Thoracic aorta (tissue), 2 donors: ENCODE measurements at regions not wholly inside any gene's neighbourhood (a gene's known extent, or its start where the extent isn't known, plus 50 kb on each side); places are given as distances from the start of the nearest gene placed in this dataset.

Experiments used
- ATAC-seq: fragments of 150-250 bp; one replicate; pipeline ENCODE4 v1.8.0; 2017; ENCODE audit warnings: low read depth; ENCODE audit not compliant: insufficient number of reproducible peaks, low FRiP score
- DNase-seq: peaks from one replicate; pipeline ENCODE4 v3.0.0-alpha.2; 2020; ENCODE audit warnings: low spot score
- H3K27ac ChIP-seq, 2 donors: fragments of 200-600 bp; sonication (generic); 1 replicate in 1 of 2; 2 replicates in 1 of 2; pipeline ENCODE4 v1.5.1; 2016; ENCODE audit warnings: mild to moderate bottlenecking in 2 of 2, moderate library complexity in 2 of 2
- H3K27me3 ChIP-seq: fragments of 200-600 bp; sonication (generic); replicated peaks from 2 replicates; pipeline ENCODE4 v1.6.0; 2016; ENCODE audit warnings: mild to moderate bottlenecking; ENCODE audit not compliant: insufficient read depth
- H3K36me3 ChIP-seq: fragments of 200-600 bp; sonication (generic); one replicate; pipeline ENCODE4 v1.5.1; 2016
- H3K4me1 ChIP-seq, 2 donors: fragments of 200-600 bp; sonication (generic); 1 replicate in 1 of 2; 2 replicates in 1 of 2; pipeline versions ENCODE4 v1.5.1 to v1.6.0; 2016; ENCODE audit warnings: low read depth in 2 of 2, mild to moderate bottlenecking in 1 of 2; ENCODE audit not compliant: control insufficient read depth in 1 of 2
- H3K4me3 ChIP-seq: fragments of 200-600 bp; sonication (generic); 2 replicates; pipeline ENCODE4 v1.5.1; 2016; ENCODE audit warnings: mild to moderate bottlenecking
- H3K9me3 ChIP-seq: fragments of 200-600 bp; sonication (generic); 2 replicates; pipeline ENCODE4 v1.5.1; 2016
- CTCF ChIP-seq: fragments of 200-600 bp; sonication (generic); IDR thresholded peaks from one replicate; pipeline ENCODE4 v1.5.1; 2019; ENCODE audit warnings: antibody characterized with exemption

- DNase-seq (no peak), ATAC-seq (no peak)
- Histone ChIP-seq H3K27ac (no peak overlapping the region), H3K9me3 (no peaks in the 10 kb centered on the region), H3K27me3 (no peaks in the 10 kb centered on the region), H3K36me3 (no peaks in the 10 kb centered on the region), H3K4me3 (no peak overlapping the region), H3K4me1 (no peaks in the 10 kb centered on the region)
- no peak for TF ChIP-seq CTCF
Measured at GRCh38 chr10:1870491-1870890, 133.2 kb upstream of the ADARB2 start.

DNA sequence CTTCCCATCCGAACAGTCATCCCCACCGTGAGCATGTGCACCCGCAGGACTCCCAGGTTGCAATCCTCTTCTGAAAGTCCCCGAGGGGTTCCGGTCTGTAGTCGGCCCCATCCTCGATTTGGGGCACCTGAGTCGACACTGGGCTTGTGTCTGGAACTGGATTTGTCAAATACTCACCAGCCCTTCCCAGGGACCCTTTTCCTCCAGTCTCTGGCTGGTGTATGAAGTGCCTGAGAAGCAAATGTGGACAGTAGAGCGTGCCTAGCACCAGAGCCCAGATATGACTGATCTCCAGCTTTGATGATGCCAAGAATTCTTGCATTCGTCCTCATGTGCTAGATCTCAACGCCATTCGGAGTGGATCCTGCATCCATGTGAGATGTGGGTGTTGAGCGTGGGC, 132.5 kb upstream of the ADARB2 start:
- Histone ChIP-seq H3K27me3 (no peaks in the 10 kb centered on the region), H3K9me3 (no peaks in the 10 kb centered on the region), H3K4me3 (no peak overlapping the region), H3K4me1 (no peaks in the 10 kb centered on the region), H3K27ac (no peak overlapping the region), H3K36me3 (no peaks in the 10 kb centered on the region)
- DNase-seq (no peak), ATAC-seq (no peak)
- no peak for TF ChIP-seq CTCF

DNA sequence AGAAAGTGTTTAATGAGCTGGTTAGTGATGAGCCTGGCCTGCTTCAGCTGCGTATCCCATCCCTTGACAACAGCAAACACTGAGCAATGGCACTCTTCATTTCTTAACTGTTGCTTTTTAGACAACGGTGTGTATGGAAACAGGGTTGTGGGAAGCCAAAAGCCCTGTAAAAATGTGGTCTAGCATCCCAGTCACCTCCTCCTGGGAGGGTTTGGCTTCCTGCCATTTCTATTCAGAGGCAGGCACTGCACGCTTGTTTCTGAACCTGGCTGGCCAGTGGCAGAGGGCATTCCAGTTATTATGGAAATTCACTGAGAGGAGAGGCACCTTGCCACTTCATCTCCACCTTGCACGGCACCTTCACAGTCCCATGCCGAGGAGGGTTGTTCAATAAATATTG, 123.0 kb upstream of the ADARB2 start:
- no peak for TF ChIP-seq CTCF
- Histone ChIP-seq H3K4me3 (no peak overlapping the region), H3K27me3 (no peaks in the 10 kb centered on the region), H3K4me1 (no peaks in the 10 kb centered on the region), H3K9me3 (no peaks in the 10 kb centered on the region), H3K27ac (no peak overlapping the region), H3K36me3 (no peaks in the 10 kb centered on the region)
- ATAC-seq: no peak
- no peak for DNase-seq

DNA sequence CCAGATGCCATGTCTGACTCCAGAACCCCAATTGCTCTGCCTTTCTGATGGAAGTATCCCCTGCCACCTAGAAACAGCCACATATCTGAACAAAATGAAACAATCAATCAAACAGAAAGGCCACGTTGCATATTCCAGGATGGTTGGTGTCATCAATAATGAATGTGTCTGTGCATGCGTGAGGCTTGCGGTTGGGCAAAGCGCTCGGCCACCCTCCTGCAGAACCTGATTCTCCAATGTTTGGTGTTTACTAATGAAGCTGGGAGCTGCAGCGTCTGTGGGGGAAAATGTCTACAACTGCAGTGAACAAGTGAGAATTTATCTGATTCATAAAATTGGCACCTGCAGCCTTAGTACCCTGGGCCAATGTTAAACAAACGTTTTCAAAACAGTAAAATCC, 121.2 kb upstream of the ADARB2 start:
- Histone ChIP-seq H3K27me3 (no peaks in the 10 kb centered on the region), H3K4me1 (no peaks in the 10 kb centered on the region), H3K36me3 (no peaks in the 10 kb centered on the region), H3K27ac (no peak overlapping the region), H3K4me3 (no peak overlapping the region), H3K9me3 (no peaks in the 10 kb centered on the region)
- ATAC-seq (no peak), DNase-seq (no peak)
- TF ChIP-seq CTCF: no peak

- ATAC-seq (no peak), DNase-seq (no peak)
- Histone ChIP-seq H3K4me1 (no peaks in the 10 kb centered on the region), H3K27ac (no peak overlapping the region), H3K36me3 (no peaks in the 10 kb centered on the region), H3K9me3 (no peaks in the 10 kb centered on the region), H3K4me3 (no peak overlapping the region), H3K27me3 (no peaks in the 10 kb centered on the region)
- no peak for TF ChIP-seq CTCF
Measured at GRCh38 chr10:1858048-1858447, 120.7 kb upstream of the ADARB2 start.
